ENCODE measurements at regions not wholly inside any gene's neighbourhood (a gene's known extent, or its start where the extent isn't known, plus 50 kb on each side); places are given as distances from the start of the nearest gene placed in this dataset.
"Not testable (repeated sequence)": the region's sequence is repeated elsewhere in the genome, so short reads cannot be mapped to it uniquely, and the experiment has no call there.

DNA sequence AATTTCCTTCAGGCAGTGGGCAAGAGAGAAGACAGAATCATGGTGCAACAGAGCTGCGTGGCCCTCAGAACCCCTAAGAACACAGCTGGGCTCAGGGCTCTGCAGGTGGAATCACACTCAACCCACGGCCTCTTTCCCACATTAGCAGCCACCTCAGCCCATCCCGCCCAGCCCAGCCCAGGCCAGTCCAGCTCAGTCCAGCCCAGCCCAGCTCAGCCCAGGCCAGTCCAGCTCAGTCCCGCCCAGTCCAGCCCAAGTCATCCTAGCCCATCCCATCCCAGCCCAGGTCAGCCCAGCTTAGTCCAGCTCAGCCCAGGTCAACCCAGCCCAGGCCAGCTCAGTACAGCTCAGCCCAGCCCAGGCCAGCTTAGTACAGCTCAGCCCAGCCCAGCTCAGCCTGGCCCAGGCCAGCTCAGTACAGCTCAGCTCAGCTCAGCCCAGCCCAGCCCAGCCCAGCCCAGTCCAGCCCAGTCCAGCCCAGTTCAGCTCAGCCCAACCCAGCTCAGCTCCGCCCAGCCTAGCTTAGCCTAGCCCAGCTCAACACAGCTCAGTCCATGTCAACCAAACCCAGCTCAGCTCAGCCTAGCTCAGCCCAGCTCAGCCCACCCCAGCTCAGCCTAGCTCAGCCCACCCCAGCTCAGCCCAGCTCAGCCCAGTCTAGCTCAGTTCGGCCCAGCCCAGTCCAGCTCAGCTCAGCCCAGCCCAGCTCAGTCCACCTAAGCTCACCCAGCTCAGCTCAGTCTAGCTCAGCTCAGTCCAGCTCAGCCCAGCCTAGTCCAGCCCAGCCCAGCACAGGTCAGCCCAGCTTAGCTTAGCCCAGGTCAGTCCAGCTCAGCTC, 183.1 kb downstream of the TMEM121 start:
- Histone ChIP-seq H3K27ac (ENCODE audit: low read depth, low read length) (no peak overlapping the region), H3K36me3 (ENCODE audit: control insufficient read depth, insufficient read depth, low read length) (no peaks in the 10 kb centered on the region), H3K9ac (ENCODE audit: low read depth, low read length) (no peak overlapping the region), H3K9me3 (ENCODE audit: control insufficient read depth, insufficient read depth, low read length) (peaks cover 42% of the 10 kb centered on the region), H3K4me1 (ENCODE audit: control insufficient read depth, insufficient read depth, low read length) (no peaks in the 10 kb centered on the region), H3K4me3 (ENCODE audit: low read depth, low read length) (no peak overlapping the region), H3K27me3 (ENCODE audit: control insufficient read depth, insufficient read depth, low read length) (no peaks in the 10 kb centered on the region)

GRCh38 chr14:105710119-105711043, 184.0 kb downstream of the TMEM121 start:
- Histone ChIP-seq H3K4me1 (ENCODE audit: control insufficient read depth, insufficient read depth, low read length) (no peaks in the 10 kb centered on the region), H3K9ac (ENCODE audit: low read depth, low read length) (no peak overlapping the region)

GRCh38 chr14:105711044-105711620, 184.7 kb downstream of the TMEM121 start:
- H3K4me1 ChIP-seq (ENCODE audit: control insufficient read depth, insufficient read depth, low read length) = no peaks in the 10 kb centered on the region
- peaks cover 34% of the 10 kb centered on the region for H3K9me3 ChIP-seq (ENCODE audit: control insufficient read depth, insufficient read depth, low read length)
- H3K36me3 ChIP-seq (ENCODE audit: control insufficient read depth, insufficient read depth, low read length) = no peaks in the 10 kb centered on the region
- H3K4me3 ChIP-seq (ENCODE audit: low read depth, low read length) = no peak overlapping the region
- H3K27me3 ChIP-seq (ENCODE audit: control insufficient read depth, insufficient read depth, low read length) = no peaks in the 10 kb centered on the region
- H3K9ac ChIP-seq (ENCODE audit: low read depth, low read length) = no peak overlapping the region
- H3K27ac ChIP-seq (ENCODE audit: low read depth, low read length) = no peak overlapping the region

More at GRCh38 chr14:105710119-105711043, 184.0 kb downstream of the TMEM121 start:
- Histone ChIP-seq H3K27me3 (ENCODE audit: control insufficient read depth, insufficient read depth, low read length) (no peaks in the 10 kb centered on the region), H3K36me3 (ENCODE audit: control insufficient read depth, insufficient read depth, low read length) (no peaks in the 10 kb centered on the region), H3K27ac (ENCODE audit: low read depth, low read length) (no peak overlapping the region), H3K9me3 (ENCODE audit: control insufficient read depth, insufficient read depth, low read length) (peaks cover 41% of the 10 kb centered on the region), H3K4me3 (ENCODE audit: low read depth, low read length) (no peak overlapping the region)

- Histone ChIP-seq H3K4me3 (ENCODE audit: low read depth, low read length) (no peak overlapping the region), H3K9ac (ENCODE audit: low read depth, low read length) (no peak overlapping the region), H3K4me1 (ENCODE audit: control insufficient read depth, insufficient read depth, low read length) (no peaks in the 10 kb centered on the region), H3K9me3 (ENCODE audit: control insufficient read depth, insufficient read depth, low read length) (peaks cover 31% of the 10 kb centered on the region), H3K27me3 (ENCODE audit: control insufficient read depth, insufficient read depth, low read length) (no peaks in the 10 kb centered on the region), H3K36me3 (ENCODE audit: control insufficient read depth, insufficient read depth, low read length) (no peaks in the 10 kb centered on the region), H3K27ac (ENCODE audit: low read depth, low read length) (no peak overlapping the region)
Measured at GRCh38 chr14:105711841-105712460, 185.6 kb downstream of the TMEM121 start.

DNA sequence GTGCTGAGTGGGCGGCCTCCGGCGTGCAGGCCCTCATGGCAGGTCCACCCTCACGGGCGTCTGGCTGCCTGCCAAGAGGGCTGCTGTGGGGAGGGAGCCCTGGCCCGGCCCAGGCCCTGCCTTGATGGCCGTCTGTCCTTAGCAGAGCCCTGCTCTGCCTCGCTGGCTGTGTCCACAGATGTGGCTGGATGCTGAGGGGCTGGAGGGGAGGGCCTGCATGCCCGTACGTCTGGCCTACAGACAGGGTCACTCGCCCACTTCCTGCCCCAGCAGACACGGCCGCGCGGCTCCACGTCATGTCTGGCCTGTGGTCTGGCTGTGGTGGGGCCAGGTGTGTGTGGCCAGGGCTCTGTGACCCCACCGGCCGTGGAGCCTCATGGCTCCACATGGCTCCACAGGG, 186.3 kb downstream of the TMEM121 start:
- peaks cover 29% of the 10 kb centered on the region for H3K9me3 ChIP-seq (ENCODE audit: control insufficient read depth, insufficient read depth, low read length)
- H3K4me3 ChIP-seq (ENCODE audit: low read depth, low read length) = not testable (repeated sequence)

GRCh38 chr14:105713160-105713559, 186.8 kb downstream of the TMEM121 start:
- H3K4me3 ChIP-seq (ENCODE audit: low read depth, low read length); H3K36me3 ChIP-seq (ENCODE audit: control insufficient read depth, insufficient read depth, low read length); H3K9ac ChIP-seq (ENCODE audit: low read depth, low read length); H3K27ac ChIP-seq (ENCODE audit: low read depth, low read length); H3K27me3 ChIP-seq (ENCODE audit: control insufficient read depth, insufficient read depth, low read length); H3K4me1 ChIP-seq (ENCODE audit: control insufficient read depth, insufficient read depth, low read length): not testable (repeated sequence)
- peaks cover 28% of the 10 kb centered on the region for H3K9me3 ChIP-seq (ENCODE audit: control insufficient read depth, insufficient read depth, low read length)

More for the DNA sequence above, 186.3 kb downstream of the TMEM121 start:
- not testable (repeated sequence) for H3K36me3 ChIP-seq (ENCODE audit: control insufficient read depth, insufficient read depth, low read length); H3K4me1 ChIP-seq (ENCODE audit: control insufficient read depth, insufficient read depth, low read length); H3K27ac ChIP-seq (ENCODE audit: low read depth, low read length); H3K9ac ChIP-seq (ENCODE audit: low read depth, low read length); H3K27me3 ChIP-seq (ENCODE audit: control insufficient read depth, insufficient read depth, low read length)

DNA sequence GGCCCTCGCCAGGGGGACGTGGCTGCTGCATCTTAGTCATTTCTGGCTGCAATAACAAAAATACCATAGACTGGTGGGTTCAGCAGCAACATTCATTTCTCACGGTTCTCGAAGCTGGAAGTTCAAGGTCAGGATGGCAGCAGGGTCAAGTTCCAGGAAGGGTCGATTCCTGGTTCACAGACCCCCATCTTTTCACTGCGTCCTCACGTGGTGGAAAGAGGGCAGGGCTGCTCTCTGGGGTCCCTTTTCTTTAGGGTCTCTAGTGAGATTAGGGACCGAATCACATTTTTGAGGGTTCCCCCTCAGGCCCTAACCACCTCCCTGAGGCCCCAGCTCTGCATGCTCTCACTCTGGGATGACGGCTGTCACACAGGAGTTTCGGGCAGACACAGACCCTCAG, 187.5 kb downstream of the TMEM121 start:
- H3K9ac ChIP-seq (ENCODE audit: low read depth, low read length); H3K4me1 ChIP-seq (ENCODE audit: control insufficient read depth, insufficient read depth, low read length); H3K36me3 ChIP-seq (ENCODE audit: control insufficient read depth, insufficient read depth, low read length); H3K27me3 ChIP-seq (ENCODE audit: control insufficient read depth, insufficient read depth, low read length); H3K27ac ChIP-seq (ENCODE audit: low read depth, low read length); H3K4me3 ChIP-seq (ENCODE audit: low read depth, low read length): not testable (repeated sequence)
- peaks cover 21% of the 10 kb centered on the region for H3K9me3 ChIP-seq (ENCODE audit: control insufficient read depth, insufficient read depth, low read length)

GRCh38 chr14:105718787-105719186, 192.4 kb downstream of the TMEM121 start:
- H3K9me3 ChIP-seq (ENCODE audit: control insufficient read depth, insufficient read depth, low read length); H3K4me1 ChIP-seq (ENCODE audit: control insufficient read depth, insufficient read depth, low read length); H3K9ac ChIP-seq (ENCODE audit: low read depth, low read length); H3K36me3 ChIP-seq (ENCODE audit: control insufficient read depth, insufficient read depth, low read length); H3K27me3 ChIP-seq (ENCODE audit: control insufficient read depth, insufficient read depth, low read length); H3K27ac ChIP-seq (ENCODE audit: low read depth, low read length); H3K4me3 ChIP-seq (ENCODE audit: low read depth, low read length): not testable (repeated sequence)

DNA sequence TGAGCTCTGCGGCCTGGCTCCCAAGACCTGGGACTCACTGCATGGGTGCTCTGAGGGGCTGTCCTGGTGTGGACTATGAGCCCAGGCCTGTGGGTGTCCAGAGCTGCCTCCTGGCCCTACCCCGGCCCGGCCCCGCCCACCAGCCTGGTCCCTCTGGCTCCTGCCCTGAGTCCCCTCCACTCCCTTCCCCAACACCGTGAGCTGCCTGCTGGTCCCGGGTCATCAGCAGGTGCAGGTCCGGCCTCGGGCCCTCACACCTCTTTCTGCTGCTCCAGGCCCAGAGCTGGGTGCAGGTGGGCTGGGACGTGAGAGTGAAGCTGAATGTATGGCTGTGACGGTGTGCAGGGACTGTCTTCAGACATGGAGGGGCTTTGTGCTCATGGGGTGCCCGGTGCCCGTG, 193.7 kb downstream of the TMEM121 start:
- H3K4me1 ChIP-seq (ENCODE audit: control insufficient read depth, insufficient read depth, low read length); H3K9ac ChIP-seq (ENCODE audit: low read depth, low read length): not testable (repeated sequence)

GRCh38 chr14:105720852-105721601, 194.6 kb downstream of the TMEM121 start:
- not testable (repeated sequence) for H3K36me3 ChIP-seq (ENCODE audit: control insufficient read depth, insufficient read depth, low read length); H3K9me3 ChIP-seq (ENCODE audit: control insufficient read depth, insufficient read depth, low read length); H3K27ac ChIP-seq (ENCODE audit: low read depth, low read length); H3K9ac ChIP-seq (ENCODE audit: low read depth, low read length); H3K4me3 ChIP-seq (ENCODE audit: low read depth, low read length); H3K4me1 ChIP-seq (ENCODE audit: control insufficient read depth, insufficient read depth, low read length); H3K27me3 ChIP-seq (ENCODE audit: control insufficient read depth, insufficient read depth, low read length)

More for the DNA sequence above, 193.7 kb downstream of the TMEM121 start:
- not testable (repeated sequence) for H3K9me3 ChIP-seq (ENCODE audit: control insufficient read depth, insufficient read depth, low read length); H3K27me3 ChIP-seq (ENCODE audit: control insufficient read depth, insufficient read depth, low read length); H3K36me3 ChIP-seq (ENCODE audit: control insufficient read depth, insufficient read depth, low read length); H3K4me3 ChIP-seq (ENCODE audit: low read depth, low read length); H3K27ac ChIP-seq (ENCODE audit: low read depth, low read length)
